HCT116 (cell line): ENCODE measurements at regions not wholly inside any gene's neighbourhood (a gene's known extent, or its start where the extent isn't known, plus 50 kb on each side); places are given as distances from the start of the nearest gene placed in this dataset.

Experiments used
- ATAC-seq: fragments of 200-7000 bp; cut with Tn5 transposase; 2 replicates; pipeline ENCODE4 v1.9.1; 2020; ENCODE audit warnings: mild to moderate bottlenecking, moderate library complexity
- BruUV-seq: library from RNA; stranded (reverse); fragments of 400-500 nt; replicated peaks from 2 replicates; lab custom pipeline; 2021; lab: Mats Ljungman, UMichigan
- CTCF ChIA-PET: fragments of 300-600 bp; sonication (Branson Sonifier 250); formaldehyde crosslinking; loops from one replicate; lab custom pipeline; 2021; ENCODE audit warnings: antibody characterized with exemption; lab: Charles Lee
- POLR2A ChIA-PET: fragments of 300-600, 350-600 bp; sonication (Branson Sonifier 250); formaldehyde crosslinking; loops from one replicate; lab custom pipeline; 2021; ENCODE audit warnings: antibody characterized with exemption; lab: Charles Lee
- RAD21 ChIA-PET, 2 experiments: fragments of 300-600 bp; sonication (Branson Sonifier 250); formaldehyde crosslinking; loops; one replicate each; lab custom pipeline; 2023; ENCODE audit warnings: low total read pairs in 2 of 2; ENCODE audit not compliant: uncharacterized antibody in 2 of 2, unreplicated experiment in 2 of 2, low non-redundant PET in 1 of 2; lab: Charles Lee
- DNase-seq: peaks from one replicate; pipeline ENCODE4 v3.0.0-alpha.2; 2010; ENCODE audit warnings: low read depth, low spot score
- H2AFZ ChIP-seq: fragments of 200-600 bp; shearing (Covaris generic), sonication (generic); 2 replicates; pipeline ENCODE4 v1.6.1; 2017; ENCODE audit warnings: low read depth, mixed run types, mixed read lengths, antibody characterized with exemption, low read length; ENCODE audit not compliant: poor library complexity, severe bottlenecking
- H3K27ac ChIP-seq: 2 replicates; pipeline ENCODE4 v1.5.1; 2012; ENCODE audit warnings: low read depth, low read length
- H3K27me3 ChIP-seq: fragments of 200-600 bp; sonication (generic); 2 replicates; pipeline ENCODE4 v1.6.1; 2016; ENCODE audit warnings: mixed run types, low read length, mixed read lengths; ENCODE audit not compliant: insufficient read depth
- H3K36me3 ChIP-seq, 2 experiments: fragments of 200-500 bp in 1 of 2; fragments of 200-600 bp in 1 of 2; sonication (Bioruptor generic) in 1 of 2; sonication (generic) in 1 of 2; 2 replicates each; pipeline versions ENCODE4 v1.5.1 to v1.6.1; 2014 to 2016; ENCODE audit warnings: low read length in 2 of 2, inconsistent platforms in 1 of 2, mixed read lengths in 1 of 2, mixed run types in 1 of 2; ENCODE audit not compliant: insufficient read depth in 2 of 2, control insufficient read depth in 1 of 2
- H3K4me1 ChIP-seq, 2 experiments: fragments of 200-600 bp in 1 of 2; sonication (generic) in 1 of 2; 2 replicates each; pipeline versions ENCODE4 v1.5.1 to v1.6.1; 2012 to 2017; ENCODE audit warnings: low read length in 2 of 2, inconsistent platforms in 1 of 2, mild to moderate bottlenecking in 1 of 2, mixed read lengths in 1 of 2, mixed run types in 1 of 2, moderate library complexity in 1 of 2; ENCODE audit not compliant: insufficient read depth in 2 of 2, control insufficient read depth in 1 of 2
- H3K4me2 ChIP-seq: fragments of 200-600 bp; sonication (generic); 2 replicates; pipeline ENCODE4 v1.6.1; 2017; ENCODE audit warnings: mixed run types, low read length, mixed read lengths
- H3K4me3 ChIP-seq, 2 experiments: fragments of 200-600 bp in 1 of 2; sonication (generic) in 1 of 2; replicated peaks in 1 of 2; 2 replicates each; pipeline ENCODE4 v1.5.1; 2011 to 2016; ENCODE audit warnings: low read length in 2 of 2, control low read depth in 1 of 2, low read depth in 1 of 2, mild to moderate bottlenecking in 1 of 2, mixed read lengths in 1 of 2, mixed run types in 1 of 2
- H3K79me2 ChIP-seq: fragments of 200-600 bp; sonication (generic); 2 replicates; pipeline ENCODE4 v1.6.1; 2017; ENCODE audit warnings: mild to moderate bottlenecking, mixed run types, low read length, moderate library complexity, mixed read lengths; ENCODE audit not compliant: insufficient read depth
- H3K9ac ChIP-seq: fragments of 200-600 bp; sonication (generic); 2 replicates; pipeline ENCODE4 v1.6.1; 2016; ENCODE audit warnings: low read length, mixed read lengths
- H3K9me2 ChIP-seq: fragments of 200-600 bp; sonication (generic), shearing (Covaris generic); 2 replicates; pipeline ENCODE4 v1.6.1; 2017; ENCODE audit warnings: mixed run types, mild to moderate bottlenecking, moderate library complexity; ENCODE audit not compliant: insufficient read depth
- H3K9me3 ChIP-seq, 2 experiments: fragments of 200-500 bp in 1 of 2; fragments of 200-600 bp in 1 of 2; sonication (Bioruptor generic) in 1 of 2; sonication (generic) in 1 of 2; 2 replicates each; pipeline ENCODE4 v1.6.1; 2014 to 2017; ENCODE audit warnings: low read length in 2 of 2, mixed read lengths in 2 of 2, inconsistent platforms in 1 of 2, low read depth in 1 of 2, mild to moderate bottlenecking in 1 of 2, mixed run types in 1 of 2, moderate library complexity in 1 of 2; ENCODE audit not compliant: control insufficient read depth in 1 of 2, insufficient read depth in 1 of 2
- H4K20me1 ChIP-seq: fragments of 200-600 bp; sonication (generic), shearing (Covaris generic); 2 replicates; pipeline ENCODE4 v1.6.1; 2017; ENCODE audit warnings: mixed run types, mild to moderate bottlenecking, moderate library complexity; ENCODE audit not compliant: insufficient read depth
- CBX3 ChIP-seq: IDR thresholded peaks from 2 replicates; pipeline ENCODE4 v1.6.1; 2012; ENCODE audit warnings: low read depth
- EGR1 ChIP-seq: IDR thresholded peaks from 2 replicates; pipeline ENCODE4 v1.6.1; 2012; ENCODE audit warnings: low read depth
- ELF1 ChIP-seq: IDR thresholded peaks from 2 replicates; pipeline ENCODE4 v1.6.1; 2012; ENCODE audit warnings: low read depth, borderline replicate concordance
- EZH2 ChIP-seq: fragments of 200-600 bp; sonication (generic); IDR thresholded peaks from 2 replicates; pipeline ENCODE4 v1.6.1; 2017; ENCODE audit warnings: antibody characterized with exemption, mixed run types
- EZH2phosphoT487 ChIP-seq: fragments of 200-600 bp; IDR thresholded peaks from 2 replicates; pipeline ENCODE4 v1.6.1; 2018; ENCODE audit warnings: antibody characterized with exemption, borderline replicate concordance
- FOSL1 ChIP-seq: IDR thresholded peaks from 2 replicates; pipeline ENCODE4 v1.6.1; 2012; ENCODE audit warnings: low read depth
- JUND ChIP-seq: IDR thresholded peaks from 2 replicates; pipeline ENCODE4 v1.6.1; 2012
- POLR2AphosphoS5 ChIP-seq: IDR thresholded peaks from 2 replicates; pipeline ENCODE4 v1.6.1; 2011; ENCODE audit warnings: mild to moderate bottlenecking, low read depth, low read length, moderate library complexity
- SIN3A ChIP-seq: IDR thresholded peaks from 2 replicates; pipeline ENCODE4 v1.6.1; 2012; ENCODE audit warnings: low read depth
- SP1 ChIP-seq: IDR thresholded peaks from 2 replicates; pipeline ENCODE4 v1.6.1; 2012; ENCODE audit warnings: low read depth
- TCF7L2 ChIP-seq: IDR thresholded peaks from 2 replicates; pipeline ENCODE4 v1.7.0; 2011; ENCODE audit warnings: borderline replicate concordance, inconsistent platforms; ENCODE audit not compliant: insufficient read depth, insufficient read length; ENCODE audit errors: extremely low read depth
- YY1 ChIP-seq: IDR thresholded peaks from 2 replicates; pipeline ENCODE4 v1.6.1; 2011; ENCODE audit warnings: low read length, low read depth, moderate library complexity, mild to moderate bottlenecking; ENCODE audit not compliant: insufficient replicate concordance; ENCODE audit errors: extremely low read depth
- intact Hi-C: fragments of 100-400 bp; cut with micrococcal nuclease; formaldehyde crosslinking; loops from 2 replicates; pipeline ENCODE4 v1.10.0; 2022
- TF ChIP-seq, protein P1 (sequence below): IDR thresholded peaks from 2 replicates; pipeline ENCODE4 v1.6.1; 2012

DNA sequence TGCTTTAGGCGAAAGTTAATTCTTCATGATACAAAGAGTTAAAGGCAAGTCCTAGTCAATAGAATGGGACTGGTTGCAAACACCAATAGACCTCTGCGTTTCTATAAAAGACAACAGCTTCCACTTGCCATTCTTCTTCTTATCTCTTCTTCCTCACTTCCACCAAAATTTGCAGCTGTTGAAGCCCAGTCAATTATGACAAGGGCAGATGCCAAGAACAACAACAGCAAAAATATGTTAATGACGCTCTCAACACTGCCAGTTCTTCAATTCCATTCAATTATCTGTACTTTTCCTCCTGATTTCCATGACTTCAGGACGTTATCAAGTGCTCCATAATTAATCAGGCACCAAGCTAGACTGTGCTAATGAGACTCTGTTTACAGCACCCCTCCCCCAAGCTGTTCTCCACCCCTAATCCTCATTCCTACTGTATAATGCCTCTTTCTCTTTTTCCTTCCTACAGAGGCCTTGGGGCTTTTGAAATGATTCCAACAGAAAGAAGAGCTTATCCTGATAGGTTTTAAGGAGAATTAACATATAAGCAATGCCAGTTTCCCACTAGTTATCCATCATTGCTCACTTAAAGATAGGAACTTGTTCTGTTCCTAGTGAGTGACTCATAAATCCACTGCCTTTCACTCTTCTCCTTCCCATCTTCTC lies 1160.5 kb downstream of the IGSF11 start:
- POLR2A ChIA-PET: no interaction called here
- ATAC-seq (no peak), DNase-seq (no peak)
- RAD21 ChIA-PET: no interaction called here
- Histone ChIP-seq H3K9me2 (no peaks in the 10 kb centered on the region), H3K79me2 (no peaks in the 10 kb centered on the region), H3K4me1 (no peaks in the 10 kb centered on the region), H3K27me3 (peaks cover 4% of the 10 kb centered on the region; the same call in 1 of the 2 replicates), H3K9ac (no peak overlapping the region), H4K20me1 (no peaks in the 10 kb centered on the region), H3K4me3 (no peak overlapping the region), H2AFZ (no peak overlapping the region), H3K36me3 (no peaks in the 10 kb centered on the region), H3K4me2 (no peak overlapping the region), H3K27ac (no peak overlapping the region), H3K9me3 (no peaks in the 10 kb centered on the region)
- TF ChIP-seq TCF7L2 (no peak), YY1 (no peak), EGR1 (no peak), CBX3 (no peak), JUND (no peak), ELF1 (no peak), SIN3A (no peak), POLR2AphosphoS5 (no peak), FOSL1 (no peak), SP1 (no peak), EZH2phosphoT487 (no peak), EZH2 (no peak)
- TF ChIP-seq, protein P1, sequence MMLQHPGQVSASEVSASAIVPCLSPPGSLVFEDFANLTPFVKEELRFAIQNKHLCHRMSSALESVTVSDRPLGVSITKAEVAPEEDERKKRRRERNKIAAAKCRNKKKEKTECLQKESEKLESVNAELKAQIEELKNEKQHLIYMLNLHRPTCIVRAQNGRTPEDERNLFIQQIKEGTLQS: no peak
- CTCF ChIA-PET: no interaction called here
- no TSS peak for BruUV-seq
- intact Hi-C loops: no loop called here
